NT2/D1 (cell line): ENCODE measurements at regions not wholly inside any gene's neighbourhood (a gene's known extent, or its start where the extent isn't known, plus 50 kb on each side); places are given as distances from the start of the nearest gene placed in this dataset.

Source experiments
- SUZ12 ChIP-seq: IDR thresholded peaks from 2 replicates; pipeline ENCODE4 v1.6.1; 2011; ENCODE audit not compliant: insufficient read length, insufficient read depth; ENCODE audit errors: extremely low read depth
- YY1 ChIP-seq: IDR thresholded peaks from 2 replicates; pipeline ENCODE4 v1.6.1; 2011; ENCODE audit not compliant: insufficient read length, insufficient read depth
- ZNF274 ChIP-seq: IDR thresholded peaks from 2 replicates; pipeline ENCODE4 v1.6.1; 2011; ENCODE audit warnings: mild to moderate bottlenecking, low read depth, low read length

GRCh38 chr6:156033598-156033997, 578.0 kb upstream of the NOX3 start:
- no peak for TF ChIP-seq YY1
- TF ChIP-seq SUZ12: no peak
- no peak for TF ChIP-seq ZNF274
